ENCODE measurements at regions not wholly inside any gene's neighbourhood (a gene's known extent, or its start where the extent isn't known, plus 50 kb on each side); places are given as distances from the start of the nearest gene placed in this dataset.

DNA sequence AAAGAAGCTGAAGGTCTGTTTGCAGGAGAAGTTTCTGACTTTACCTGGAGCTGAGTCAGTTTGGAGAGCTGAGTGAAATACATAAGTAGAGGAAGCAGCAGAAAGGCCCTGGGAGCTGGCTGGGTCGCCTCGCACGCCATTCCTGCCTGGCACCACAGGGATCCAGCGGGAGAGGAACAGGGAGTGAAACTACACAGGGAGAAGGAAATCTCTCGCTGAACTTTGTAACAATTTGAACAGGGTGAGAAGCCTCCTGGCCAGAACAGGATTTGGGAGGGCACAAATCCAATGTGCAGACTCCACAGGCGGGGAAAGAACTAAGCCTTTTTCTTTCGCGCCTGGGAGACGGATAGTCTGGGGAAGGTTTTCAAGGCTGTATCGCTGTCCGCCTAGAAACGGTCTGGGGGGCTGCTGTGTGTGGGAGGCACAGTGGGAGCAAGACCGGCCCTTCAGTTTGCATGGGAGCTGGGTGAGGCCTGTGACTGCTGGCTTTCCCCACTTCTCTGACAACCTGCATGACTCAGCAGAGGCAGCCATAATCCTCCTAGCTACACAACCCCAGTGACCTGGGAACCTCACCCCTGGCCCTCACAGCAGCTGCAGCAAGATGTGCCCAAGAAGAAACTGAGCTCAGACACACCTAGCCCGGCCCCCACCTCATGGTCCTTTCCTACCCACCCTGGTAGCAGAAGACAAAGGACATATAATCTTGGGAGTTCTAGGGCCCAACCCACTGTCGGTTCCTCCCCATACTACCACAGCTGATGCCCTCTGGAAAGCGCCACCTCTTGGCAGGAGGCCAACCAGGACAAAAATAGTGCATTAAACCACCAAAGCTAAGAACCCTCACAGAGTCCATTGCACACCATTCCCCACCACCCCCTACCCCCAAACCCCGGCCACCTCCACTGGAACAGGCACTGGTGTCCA, 778.6 kb downstream of the KCNJ2 start:
- TF ChIP-seq, protein P1, sequence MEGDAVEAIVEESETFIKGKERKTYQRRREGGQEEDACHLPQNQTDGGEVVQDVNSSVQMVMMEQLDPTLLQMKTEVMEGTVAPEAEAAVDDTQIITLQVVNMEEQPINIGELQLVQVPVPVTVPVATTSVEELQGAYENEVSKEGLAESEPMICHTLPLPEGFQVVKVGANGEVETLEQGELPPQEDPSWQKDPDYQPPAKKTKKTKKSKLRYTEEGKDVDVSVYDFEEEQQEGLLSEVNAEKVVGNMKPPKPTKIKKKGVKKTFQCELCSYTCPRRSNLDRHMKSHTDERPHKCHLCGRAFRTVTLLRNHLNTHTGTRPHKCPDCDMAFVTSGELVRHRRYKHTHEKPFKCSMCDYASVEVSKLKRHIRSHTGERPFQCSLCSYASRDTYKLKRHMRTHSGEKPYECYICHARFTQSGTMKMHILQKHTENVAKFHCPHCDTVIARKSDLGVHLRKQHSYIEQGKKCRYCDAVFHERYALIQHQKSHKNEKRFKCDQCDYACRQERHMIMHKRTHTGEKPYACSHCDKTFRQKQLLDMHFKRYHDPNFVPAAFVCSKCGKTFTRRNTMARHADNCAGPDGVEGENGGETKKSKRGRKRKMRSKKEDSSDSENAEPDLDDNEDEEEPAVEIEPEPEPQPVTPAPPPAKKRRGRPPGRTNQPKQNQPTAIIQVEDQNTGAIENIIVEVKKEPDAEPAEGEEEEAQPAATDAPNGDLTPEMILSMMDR (conservative IDR thresholded peaks at IDR 0.05), result no peak
- no peak for TF ChIP-seq ZFX (IDR thresholded peaks at IDR 0.05)
